ENCODE measurements at regions not wholly inside any gene's neighbourhood (a gene's known extent, or its start where the extent isn't known, plus 50 kb on each side); places are given as distances from the start of the nearest gene placed in this dataset.

- Histone ChIP-seq H3K27me3 (ENCODE audit: insufficient read depth, low read depth) (no peaks in the 10 kb centered on the region), H3K4me1 (ENCODE audit: low read depth, poor library complexity, severe bottlenecking) (no peaks in the 10 kb centered on the region), H4K20me1 (ENCODE audit: insufficient read depth) (no peaks in the 10 kb centered on the region), H3K4me2 (no peak overlapping the region), H3K9ac (no peak overlapping the region), H3K27ac (no peak overlapping the region), H3K36me3 (ENCODE audit: insufficient read depth) (no peaks in the 10 kb centered on the region), H2AFZ (ENCODE audit: low read depth) (no peak overlapping the region), H3K79me2 (ENCODE audit: insufficient read depth, low read depth) (no peaks in the 10 kb centered on the region), H3K4me3 (IDR thresholded peaks at IDR 0.05; ENCODE audit: insufficient read depth, low read depth, low read length) (no peak overlapping the region)
- TF ChIP-seq CTCF (conservative IDR thresholded peaks at IDR 0.05; ENCODE audit: low read depth, low read length): peak; percentile 94
Measured at GRCh38 chr3:118817748-118818165, 216.9 kb downstream of the IGSF11 start.

DNA sequence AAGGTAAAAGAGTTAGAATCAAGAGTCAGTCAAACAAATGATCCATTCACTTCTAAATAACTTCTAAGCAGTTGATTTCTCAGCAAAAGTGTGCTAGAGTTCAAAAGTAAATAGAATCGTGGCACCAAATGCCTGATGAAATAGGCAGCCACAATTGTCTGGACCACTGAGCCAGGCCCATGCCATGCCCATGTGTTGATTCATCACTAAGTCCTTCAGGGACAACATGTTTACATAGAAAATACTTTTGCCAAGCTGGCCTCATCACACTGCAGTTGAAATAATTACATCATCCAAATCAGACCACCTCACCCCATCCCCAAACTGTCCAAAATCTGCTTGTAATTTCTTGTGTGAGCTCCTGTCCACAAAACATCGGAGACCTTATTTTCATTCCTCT lies 216.3 kb downstream of the IGSF11 start:
- Histone ChIP-seq H4K20me1 (ENCODE audit: insufficient read depth) (no peaks in the 10 kb centered on the region), H3K4me3 (IDR thresholded peaks at IDR 0.05; ENCODE audit: insufficient read depth, low read depth, low read length) (no peak overlapping the region), H2AFZ (ENCODE audit: low read depth) (no peak overlapping the region), H3K27ac (no peak overlapping the region), H3K79me2 (ENCODE audit: insufficient read depth, low read depth) (no peaks in the 10 kb centered on the region), H3K4me1 (ENCODE audit: low read depth, poor library complexity, severe bottlenecking) (no peaks in the 10 kb centered on the region), H3K9ac (no peak overlapping the region), H3K4me2 (no peak overlapping the region), H3K27me3 (ENCODE audit: insufficient read depth, low read depth) (no peaks in the 10 kb centered on the region), H3K36me3 (ENCODE audit: insufficient read depth) (no peaks in the 10 kb centered on the region)
- TF ChIP-seq CTCF (conservative IDR thresholded peaks at IDR 0.05; ENCODE audit: low read depth, low read length): no peak

DNA sequence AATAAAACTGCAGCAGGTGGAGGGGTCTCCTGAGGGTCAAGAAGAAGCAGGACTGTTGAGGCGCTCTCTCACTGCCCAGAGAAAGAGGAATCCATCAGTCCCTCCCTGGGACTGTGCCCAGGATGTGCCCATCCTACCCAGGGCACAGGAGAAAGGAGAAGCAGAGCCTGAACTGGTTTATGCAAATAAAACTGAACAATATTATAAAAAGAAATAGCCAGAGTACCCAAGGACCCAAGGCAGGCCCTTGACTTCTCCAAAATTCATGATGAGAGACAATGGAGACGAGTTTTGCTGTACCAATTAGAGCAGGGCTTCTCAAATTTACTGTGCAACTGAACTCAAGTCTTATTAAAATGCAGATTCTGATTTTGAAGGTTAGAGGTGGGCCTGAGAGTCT lies 211.0 kb downstream of the IGSF11 start:
- Histone ChIP-seq H3K36me3 (ENCODE audit: insufficient read depth) (no peaks in the 10 kb centered on the region), H3K27ac (no peak overlapping the region), H3K4me3 (IDR thresholded peaks at IDR 0.05; ENCODE audit: insufficient read depth, low read depth, low read length) (no peak overlapping the region), H4K20me1 (ENCODE audit: insufficient read depth) (no peaks in the 10 kb centered on the region), H3K4me2 (no peak overlapping the region), H2AFZ (ENCODE audit: low read depth) (no peak overlapping the region), H3K9ac (no peak overlapping the region), H3K27me3 (ENCODE audit: insufficient read depth, low read depth) (no peaks in the 10 kb centered on the region), H3K4me1 (ENCODE audit: low read depth, poor library complexity, severe bottlenecking) (no peaks in the 10 kb centered on the region), H3K79me2 (ENCODE audit: insufficient read depth, low read depth) (no peaks in the 10 kb centered on the region)
- TF ChIP-seq CTCF (conservative IDR thresholded peaks at IDR 0.05; ENCODE audit: low read depth, low read length): no peak

DNA sequence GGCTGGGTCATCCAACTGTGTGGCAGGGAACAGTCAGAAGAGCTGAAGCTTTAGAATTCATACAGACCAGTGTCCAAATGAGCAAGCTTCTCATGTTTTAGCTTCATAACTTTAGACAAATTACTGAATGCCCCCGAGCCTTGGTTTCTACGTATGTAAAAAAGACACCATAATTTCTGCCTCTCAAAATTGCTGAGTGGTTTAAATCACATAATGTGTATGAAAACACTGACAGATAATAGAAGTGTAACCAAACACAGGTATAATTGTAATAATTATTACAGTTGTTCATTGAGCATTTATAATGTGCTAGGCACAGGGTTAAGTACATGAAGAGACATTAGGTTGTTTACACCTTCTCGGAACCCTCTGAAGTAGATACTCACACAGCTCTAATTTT lies 207.2 kb downstream of the IGSF11 start:
- Histone ChIP-seq H3K79me2 (ENCODE audit: insufficient read depth, low read depth) (no peaks in the 10 kb centered on the region), H3K27me3 (ENCODE audit: insufficient read depth, low read depth) (no peaks in the 10 kb centered on the region), H3K9ac (no peak overlapping the region), H3K4me3 (IDR thresholded peaks at IDR 0.05; ENCODE audit: insufficient read depth, low read depth, low read length) (no peak overlapping the region), H4K20me1 (ENCODE audit: insufficient read depth) (no peaks in the 10 kb centered on the region), H3K36me3 (ENCODE audit: insufficient read depth) (no peaks in the 10 kb centered on the region), H3K27ac (no peak overlapping the region), H3K4me2 (no peak overlapping the region), H3K4me1 (ENCODE audit: low read depth, poor library complexity, severe bottlenecking) (no peaks in the 10 kb centered on the region), H2AFZ (ENCODE audit: low read depth) (no peak overlapping the region)
- TF ChIP-seq CTCF (conservative IDR thresholded peaks at IDR 0.05; ENCODE audit: low read depth, low read length): no peak

DNA sequence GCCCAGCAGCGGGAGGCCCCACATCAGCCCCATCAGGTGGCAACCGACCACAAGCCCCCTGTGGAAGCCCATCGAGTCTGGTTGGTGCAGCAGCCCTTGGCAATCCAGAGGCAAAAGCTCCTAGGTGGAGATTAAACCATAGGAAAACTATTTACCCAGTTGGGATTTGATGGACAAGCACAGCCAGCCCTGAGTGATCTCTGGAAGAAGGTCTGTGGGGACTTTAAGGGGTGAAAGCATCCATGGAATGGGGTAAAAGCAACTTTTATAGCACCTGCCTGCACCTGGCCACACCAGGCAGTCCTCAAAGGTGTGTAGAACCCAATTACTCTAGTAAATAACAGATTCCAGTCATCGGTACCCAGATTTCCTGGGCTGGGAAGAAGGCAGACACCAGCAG lies 206.3 kb downstream of the IGSF11 start:
- Histone ChIP-seq H2AFZ (ENCODE audit: low read depth) (no peak overlapping the region), H3K9ac (no peak overlapping the region), H3K36me3 (ENCODE audit: insufficient read depth) (no peaks in the 10 kb centered on the region), H3K4me3 (IDR thresholded peaks at IDR 0.05; ENCODE audit: insufficient read depth, low read depth, low read length) (no peak overlapping the region), H3K4me2 (no peak overlapping the region), H3K27ac (no peak overlapping the region), H4K20me1 (ENCODE audit: insufficient read depth) (no peaks in the 10 kb centered on the region), H3K27me3 (ENCODE audit: insufficient read depth, low read depth) (no peaks in the 10 kb centered on the region), H3K79me2 (ENCODE audit: insufficient read depth, low read depth) (no peaks in the 10 kb centered on the region), H3K4me1 (ENCODE audit: low read depth, poor library complexity, severe bottlenecking) (no peaks in the 10 kb centered on the region)
- TF ChIP-seq CTCF (conservative IDR thresholded peaks at IDR 0.05; ENCODE audit: low read depth, low read length): no peak

Measured in KMS-11 (cell line).